ENCODE measurements at regions not wholly inside any gene's neighbourhood (a gene's known extent, or its start where the extent isn't known, plus 50 kb on each side); places are given as distances from the start of the nearest gene placed in this dataset.

DNA sequence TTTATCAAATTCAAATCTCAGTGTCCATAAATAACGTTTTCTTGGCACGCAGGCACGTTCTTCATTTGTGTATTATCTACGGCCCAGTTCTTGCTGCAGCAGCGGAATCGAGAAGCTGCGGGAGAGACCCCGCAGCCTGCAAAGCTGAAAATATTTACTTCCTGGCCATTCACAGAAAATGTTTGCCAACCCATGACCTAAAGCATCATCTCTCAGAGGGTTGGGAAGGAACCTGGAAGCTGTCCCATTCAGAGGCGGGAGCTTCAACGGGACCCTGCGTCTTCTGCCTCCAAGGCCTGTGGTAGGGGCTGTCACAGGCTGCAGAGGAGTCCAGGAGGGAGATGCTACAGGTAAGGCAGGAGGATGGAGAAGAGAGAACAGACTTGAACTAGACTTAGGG, 319.2 kb downstream of the MN1 start:
- Histone ChIP-seq H4K8ac (ENCODE audit: low read length) (no peak overlapping the region), H2BK15ac (ENCODE audit: low read depth, poor library complexity, severe bottlenecking) (no peak overlapping the region), H3K4me1 (ENCODE audit: control insufficient read depth, insufficient read depth, low read depth, low read length) (peaks cover 9% of the 10 kb centered on the region), H4K91ac (ENCODE audit: low read length) (no peak overlapping the region), H2BK5ac (ENCODE audit: low read depth, low read length, poor library complexity, severe bottlenecking) (no peak overlapping the region), H3K18ac (ENCODE audit: low read depth in 1 of 2, low read length in 2 of 2) (no peak overlapping the region), H2AK5ac (ENCODE audit: low read length, severe bottlenecking) (no peak overlapping the region), H3K9me3 (ENCODE audit: control insufficient read depth, low read length) (no peaks in the 10 kb centered on the region), H3K79me1 (replicated peaks; ENCODE audit: low read length, poor library complexity, severe bottlenecking) (no peaks in the 10 kb centered on the region), H3K4ac (ENCODE audit: low read depth in 1 of 2, low read length in 2 of 2) (no peak overlapping the region), H3K9ac (ENCODE audit: low read length) (no peak overlapping the region), H3K27me3 (ENCODE audit: control insufficient read depth in 1 of 2, insufficient read depth in 1 of 2, low read length in 2 of 2) (peaks cover 0 to 9% of the 10 kb centered on the region in 2 experiments), H2AFZ (ENCODE audit: low read depth, low read length) (no peak overlapping the region), H3K4me2 (ENCODE audit: low read length, poor library complexity, severe bottlenecking) (no peak overlapping the region), H2BK120ac (ENCODE audit: low read depth, low read length) (no peak overlapping the region), H3K14ac (ENCODE audit: low read length in 2 of 2) (no peak overlapping the region), H3K27ac (ENCODE audit: low read length, poor library complexity, severe bottlenecking) (no peak overlapping the region), H3K4me3 (ENCODE audit: insufficient read depth in 1 of 2, low read depth in 1 of 2, low read length in 2 of 2) (no peak overlapping the region), H3K23ac (ENCODE audit: low read length in 2 of 2) (no peak overlapping the region), H2BK12ac (ENCODE audit: low read length in 2 of 2) (no peak overlapping the region), H3K36me3 (ENCODE audit: control insufficient read depth in 1 of 2, insufficient read depth in 2 of 2, low read depth in 1 of 2, low read length in 2 of 2) (no peaks in the 10 kb centered on the region)
- 79% methylated on average over 11 of the region's 11 CpGs for WGBS
- no peak for DNase-seq

DNA sequence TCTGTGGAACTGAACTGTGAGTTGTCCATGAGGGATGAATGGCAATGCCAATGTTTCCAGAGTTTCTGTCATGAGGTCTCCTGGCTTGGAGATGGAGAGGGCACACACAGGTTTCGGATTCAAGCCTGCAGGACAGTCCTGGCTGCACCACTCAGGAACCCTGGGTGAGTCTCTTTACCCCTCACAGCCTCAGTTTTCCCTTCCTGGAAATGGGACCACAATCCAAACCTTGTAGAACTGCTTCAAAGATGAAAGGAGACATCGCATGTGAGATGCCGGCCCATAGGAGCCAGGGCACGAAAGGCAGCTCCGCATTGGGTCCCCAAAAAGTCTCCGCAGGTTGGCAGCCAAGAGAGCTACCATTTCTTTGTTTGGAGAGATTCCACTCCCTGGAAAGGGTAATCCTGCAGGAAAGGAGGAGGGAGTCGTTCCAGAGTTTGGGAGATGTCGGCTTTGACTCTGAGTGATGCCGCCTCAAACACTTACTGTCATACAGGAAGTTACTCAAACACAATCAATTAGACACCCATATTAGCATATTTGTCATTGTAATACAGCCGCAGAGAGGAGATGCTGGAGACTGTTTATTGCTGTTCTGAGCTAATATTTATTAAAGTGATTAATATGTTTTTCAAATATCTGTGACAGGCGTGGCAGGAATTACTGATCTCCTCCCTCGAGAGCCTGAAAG, 318.3 kb downstream of the MN1 start:
- no peak overlapping the region for H2AK5ac ChIP-seq (ENCODE audit: low read length, severe bottlenecking)
- H3K18ac ChIP-seq (ENCODE audit: low read depth in 1 of 2, low read length in 2 of 2) = no peak overlapping the region
- no peak overlapping the region for H2AFZ ChIP-seq (ENCODE audit: low read depth, low read length)
- no peak for DNase-seq
- H3K4me2 ChIP-seq (ENCODE audit: low read length, poor library complexity, severe bottlenecking) = no peak overlapping the region
- no peak overlapping the region for H3K4ac ChIP-seq (ENCODE audit: low read depth in 1 of 2, low read length in 2 of 2)
- no peak overlapping the region for H2BK5ac ChIP-seq (ENCODE audit: low read depth, low read length, poor library complexity, severe bottlenecking)
- no peak overlapping the region for H4K91ac ChIP-seq (ENCODE audit: low read length)
- no peak overlapping the region for H3K9ac ChIP-seq (ENCODE audit: low read length)
- H2BK15ac ChIP-seq (ENCODE audit: low read depth, poor library complexity, severe bottlenecking) = no peak overlapping the region
- H3K79me1 ChIP-seq (replicated peaks; ENCODE audit: low read length, poor library complexity, severe bottlenecking) = no peaks in the 10 kb centered on the region
- no peak overlapping the region for H3K4me3 ChIP-seq (ENCODE audit: insufficient read depth in 1 of 2, low read depth in 1 of 2, low read length in 2 of 2)
- H3K23ac ChIP-seq (ENCODE audit: low read length in 2 of 2) = no peak overlapping the region
- H2BK120ac ChIP-seq (ENCODE audit: low read depth, low read length) = no peak overlapping the region
- no peaks in the 10 kb centered on the region for H3K9me3 ChIP-seq (ENCODE audit: control insufficient read depth, low read length)
- peaks cover 17% of the 10 kb centered on the region for H3K4me1 ChIP-seq (ENCODE audit: control insufficient read depth, insufficient read depth, low read depth, low read length)
- no peaks in the 10 kb centered on the region for H3K36me3 ChIP-seq (ENCODE audit: control insufficient read depth in 1 of 2, insufficient read depth in 2 of 2, low read depth in 1 of 2, low read length in 2 of 2)
- no peak overlapping the region for H4K8ac ChIP-seq (ENCODE audit: low read length)
- no peak overlapping the region for H3K14ac ChIP-seq (ENCODE audit: low read length in 2 of 2)
- no peak overlapping the region for H2BK12ac ChIP-seq (ENCODE audit: low read length in 2 of 2)
- H3K27me3 ChIP-seq (ENCODE audit: control insufficient read depth in 1 of 2, insufficient read depth in 1 of 2, low read length in 2 of 2) = peaks cover 0 to 9% of the 10 kb centered on the region in 2 experiments
- H3K27ac ChIP-seq (ENCODE audit: low read length, poor library complexity, severe bottlenecking) = no peak overlapping the region
- WGBS = 85% methylated on average over 8 of the region's 12 CpGs

DNA sequence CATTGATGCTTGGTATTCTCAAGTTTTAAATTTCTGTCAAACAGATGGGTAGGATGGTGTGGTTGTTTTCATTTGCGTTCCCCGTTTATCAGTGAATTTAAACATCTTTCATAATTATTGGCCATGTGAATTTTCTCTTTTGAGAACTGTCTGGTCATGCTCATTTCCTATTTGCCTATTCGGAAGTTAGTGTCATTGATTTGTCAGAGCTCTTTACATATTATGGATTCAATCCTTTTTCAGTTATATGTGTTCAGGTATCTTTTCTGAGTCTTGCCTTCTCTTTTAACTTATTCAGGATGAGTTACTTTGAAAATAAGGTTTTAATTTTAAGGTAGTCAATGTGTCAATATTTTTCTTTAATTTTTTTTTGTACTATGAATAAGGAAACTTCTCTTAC, 315.7 kb downstream of the MN1 start:
- no peak overlapping the region for H3K18ac ChIP-seq (ENCODE audit: low read depth in 1 of 2, low read length in 2 of 2)
- WGBS = 100% methylated on average over 1 of the region's 3 CpGs

DNA sequence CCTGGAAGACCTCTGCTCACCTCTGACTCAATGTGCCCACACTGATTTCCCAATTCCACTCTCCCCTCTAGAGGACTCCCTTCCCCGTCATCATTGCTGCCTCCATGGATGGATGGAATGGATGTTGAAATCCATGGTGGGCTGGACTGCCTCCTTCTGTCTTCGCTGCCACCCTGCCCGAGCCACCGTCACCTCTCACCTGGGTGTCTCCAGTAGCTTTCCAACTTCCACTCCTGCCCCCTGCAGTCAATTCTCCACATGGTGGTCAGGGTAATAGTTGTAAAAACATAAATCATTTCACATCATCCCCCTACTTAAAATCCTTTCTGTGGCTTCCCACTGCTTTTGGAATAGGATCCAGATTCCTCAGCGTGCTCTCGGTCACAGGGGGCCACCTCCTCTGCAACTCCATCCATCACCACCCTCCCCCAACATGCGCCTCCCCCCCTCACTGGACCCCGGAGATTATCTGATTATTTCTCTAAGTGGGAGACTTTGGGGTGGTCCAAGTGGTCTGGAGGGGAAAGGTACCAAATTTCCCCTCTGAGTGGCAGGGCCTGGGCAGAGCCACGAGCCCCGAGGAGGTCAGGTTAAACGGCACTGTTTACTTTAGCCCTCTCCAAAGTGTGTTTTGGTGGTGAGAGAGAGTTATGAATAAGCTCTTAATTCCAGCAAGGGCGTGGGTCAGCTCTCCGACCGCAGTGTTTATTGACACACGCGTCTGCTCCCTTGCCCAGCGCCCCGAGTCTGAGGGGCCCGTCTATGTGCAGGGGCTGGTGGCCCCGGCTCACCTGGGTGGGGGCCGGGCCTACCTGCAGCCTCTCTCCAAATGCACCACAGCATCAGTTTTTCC, 313.7 kb downstream of the MN1 start:
- H3K27me3 ChIP-seq (ENCODE audit: control insufficient read depth in 1 of 2, insufficient read depth in 1 of 2, low read length in 2 of 2) = peaks cover 0 to 3% of the 10 kb centered on the region in 2 experiments
- 57% methylated on average over 19 of the region's 21 CpGs for WGBS
- no peak overlapping the region for H3K4ac ChIP-seq (ENCODE audit: low read depth in 1 of 2, low read length in 2 of 2)
- H3K4me2 ChIP-seq (ENCODE audit: low read length, poor library complexity, severe bottlenecking) = peak overlapping the region; percentile 60
- peaks cover 6% of the 10 kb centered on the region for H3K9me3 ChIP-seq (ENCODE audit: control insufficient read depth, low read length)
- no peak overlapping the region for H3K4me3 ChIP-seq (ENCODE audit: insufficient read depth in 1 of 2, low read depth in 1 of 2, low read length in 2 of 2)
- no peak overlapping the region for H3K18ac ChIP-seq (ENCODE audit: low read depth in 1 of 2, low read length in 2 of 2)
- no peak overlapping the region for H3K27ac ChIP-seq (ENCODE audit: low read length, poor library complexity, severe bottlenecking)
- H2AFZ ChIP-seq (ENCODE audit: low read depth, low read length) = no peak overlapping the region
- H4K8ac ChIP-seq (ENCODE audit: low read length) = no peak overlapping the region
- H2BK15ac ChIP-seq (ENCODE audit: low read depth, poor library complexity, severe bottlenecking) = no peak overlapping the region
- no peak overlapping the region for H2BK120ac ChIP-seq (ENCODE audit: low read depth, low read length)
- no peak overlapping the region for H3K9ac ChIP-seq (ENCODE audit: low read length)
- H3K4me1 ChIP-seq (ENCODE audit: control insufficient read depth, insufficient read depth, low read depth, low read length) = peaks cover 18% of the 10 kb centered on the region
- H3K14ac ChIP-seq (ENCODE audit: low read length in 2 of 2) = no peak overlapping the region
- H3K36me3 ChIP-seq (ENCODE audit: control insufficient read depth in 1 of 2, insufficient read depth in 2 of 2, low read depth in 1 of 2, low read length in 2 of 2) = no peaks in the 10 kb centered on the region
- no peak overlapping the region for H2BK12ac ChIP-seq (ENCODE audit: low read length in 2 of 2)
- H2AK5ac ChIP-seq (ENCODE audit: low read length, severe bottlenecking) = no peak overlapping the region
- no peak overlapping the region for H2BK5ac ChIP-seq (ENCODE audit: low read depth, low read length, poor library complexity, severe bottlenecking)
- peak; percentile 29 for DNase-seq
- H3K79me1 ChIP-seq (replicated peaks; ENCODE audit: low read length, poor library complexity, severe bottlenecking) = no peaks in the 10 kb centered on the region
- H4K91ac ChIP-seq (ENCODE audit: low read length) = no peak overlapping the region
- no peak overlapping the region for H3K23ac ChIP-seq (ENCODE audit: low read length in 2 of 2)

More for the DNA sequence above, 315.7 kb downstream of the MN1 start:
- Histone ChIP-seq H2BK5ac (ENCODE audit: low read depth, low read length, poor library complexity, severe bottlenecking) (no peak overlapping the region), H2BK120ac (ENCODE audit: low read depth, low read length) (no peak overlapping the region), H2AFZ (ENCODE audit: low read depth, low read length) (no peak overlapping the region), H3K4me3 (ENCODE audit: insufficient read depth in 1 of 2, low read depth in 1 of 2, low read length in 2 of 2) (no peak overlapping the region), H3K9ac (ENCODE audit: low read length) (no peak overlapping the region), H2BK15ac (ENCODE audit: low read depth, poor library complexity, severe bottlenecking) (no peak overlapping the region), H3K4me1 (ENCODE audit: control insufficient read depth, insufficient read depth, low read depth, low read length) (peaks cover 20% of the 10 kb centered on the region), H3K36me3 (ENCODE audit: control insufficient read depth in 1 of 2, insufficient read depth in 2 of 2, low read depth in 1 of 2, low read length in 2 of 2) (no peaks in the 10 kb centered on the region), H3K14ac (ENCODE audit: low read length in 2 of 2) (no peak overlapping the region), H3K9me3 (ENCODE audit: control insufficient read depth, low read length) (no peaks in the 10 kb centered on the region), H3K27ac (ENCODE audit: low read length, poor library complexity, severe bottlenecking) (no peak overlapping the region), H3K23ac (ENCODE audit: low read length in 2 of 2) (no peak overlapping the region), H3K4me2 (ENCODE audit: low read length, poor library complexity, severe bottlenecking) (no peak overlapping the region), H3K27me3 (ENCODE audit: control insufficient read depth in 1 of 2, insufficient read depth in 1 of 2, low read length in 2 of 2) (peaks cover 0 to 9% of the 10 kb centered on the region in 2 experiments), H3K79me1 (replicated peaks; ENCODE audit: low read length, poor library complexity, severe bottlenecking) (no peaks in the 10 kb centered on the region), H4K91ac (ENCODE audit: low read length) (no peak overlapping the region), H4K8ac (ENCODE audit: low read length) (no peak overlapping the region), H2AK5ac (ENCODE audit: low read length, severe bottlenecking) (no peak overlapping the region), H2BK12ac (ENCODE audit: low read length in 2 of 2) (no peak overlapping the region), H3K4ac (ENCODE audit: low read depth in 1 of 2, low read length in 2 of 2) (no peak overlapping the region)
- no peak for DNase-seq
